SK-N-SH (cell line): ENCODE measurements at regions not wholly inside any gene's neighbourhood (a gene's known extent, or its start where the extent isn't known, plus 50 kb on each side); places are given as distances from the start of the nearest gene placed in this dataset.

Source experiments
- CTCF ChIA-PET: fragments of 300-600, 350-600 bp; formaldehyde crosslinking; extraction: SDS; loops from one replicate; lab custom pipeline; 2021; lab: Yijun Ruan, JAX
- POLR2A ChIA-PET: fragments of 350-600 bp; sonication (Branson Sonifier 250); formaldehyde crosslinking; extraction: SDS; loops from one replicate; lab custom pipeline; 2020; ENCODE audit warnings: antibody characterized with exemption, inconsistent platforms; lab: Yijun Ruan, JAX
- DNase-seq: peaks from one replicate; pipeline ENCODE4 v3.0.0; 2012
- H2AFZ ChIP-seq: fragments of 200-600 bp; sonication (generic); 2 replicates; pipeline ENCODE4 v1.8.1; 2016; ENCODE audit warnings: antibody characterized with exemption, mild to moderate bottlenecking, low read depth
- H3F3A ChIP-seq: fragments of 200-600 bp; sonication (generic); replicated peaks from 2 replicates; pipeline ENCODE3; 2016; ENCODE audit warnings: antibody characterized with exemption, mild to moderate bottlenecking; ENCODE audit not compliant: insufficient read depth
- H3K27ac ChIP-seq, 2 experiments: fragments of 200-500 bp in 1 of 2; fragments of 200-600 bp in 1 of 2; sonication (Bioruptor generic) in 1 of 2; sonication (generic), shearing (Covaris generic) in 1 of 2; 2 replicates each; pipeline versions ENCODE4 v1.5.1 to v1.6.1; 2014 to 2016; ENCODE audit warnings: low read depth in 2 of 2, inconsistent platforms in 1 of 2, low read length in 1 of 2, mild to moderate bottlenecking in 1 of 2, mixed read lengths in 1 of 2
- H3K27me3 ChIP-seq: fragments of 200-600 bp; sonication (generic), shearing (Covaris generic); 2 replicates; pipeline ENCODE4 v1.6.1; 2016; ENCODE audit warnings: mixed run types; ENCODE audit not compliant: insufficient read depth
- H3K36me3 ChIP-seq, 2 experiments: fragments of 200-500 bp in 1 of 2; fragments of 200-600 bp in 1 of 2; sonication (Bioruptor generic) in 1 of 2; sonication (generic) in 1 of 2; replicated peaks in 1 of 2; 2 replicates each; pipeline versions ENCODE3 to v1.5.1; 2014 to 2016; ENCODE audit warnings: low read length in 1 of 2, mild to moderate bottlenecking in 1 of 2; ENCODE audit not compliant: insufficient read depth in 2 of 2, control insufficient read depth in 1 of 2
- H3K4me1 ChIP-seq, 2 experiments: fragments of 200-500 bp in 1 of 2; fragments of 200-600 bp in 1 of 2; sonication (Bioruptor generic) in 1 of 2; sonication (generic), shearing (Covaris generic) in 1 of 2; 2 replicates each; pipeline versions ENCODE4 v1.5.1 to v1.6.1; 2014 to 2016; ENCODE audit warnings: low read depth in 1 of 2, low read length in 1 of 2, mixed run types in 1 of 2; ENCODE audit not compliant: insufficient read depth in 2 of 2, control insufficient read depth in 1 of 2
- H3K4me2 ChIP-seq: fragments of 200-600 bp; sonication (generic), shearing (Covaris generic); 2 replicates; pipeline ENCODE4 v1.6.1; 2017; ENCODE audit warnings: mixed run types
- H3K4me3 ChIP-seq, 2 experiments: fragments of 200-500 bp in 1 of 2; fragments of 200-600 bp in 1 of 2; sonication (Bioruptor generic) in 1 of 2; sonication (generic), shearing (Covaris generic) in 1 of 2; 2 replicates each; pipeline versions ENCODE4 v1.5.1 to v1.8.1; 2014 to 2016; ENCODE audit warnings: low read depth in 2 of 2, inconsistent platforms in 1 of 2, low read length in 1 of 2, mild to moderate bottlenecking in 1 of 2, mixed read lengths in 1 of 2, moderate library complexity in 1 of 2
- H3K79me2 ChIP-seq: fragments of 200-600 bp; sonication (generic); 2 replicates; pipeline ENCODE4 v1.8.1; 2017; ENCODE audit warnings: mild to moderate bottlenecking; ENCODE audit not compliant: insufficient read depth
- H3K9ac ChIP-seq: fragments of 200-600 bp; sonication (generic); 2 replicates; pipeline ENCODE4 v1.6.1; 2017; ENCODE audit warnings: mixed run types
- H3K9me2 ChIP-seq: fragments of 200-600 bp; sonication (generic); 2 replicates; pipeline ENCODE4 v1.6.1; 2017; ENCODE audit warnings: mixed run types
- H3K9me3 ChIP-seq: fragments of 200-600 bp; sonication (generic); 2 replicates; pipeline ENCODE4 v1.6.1; 2017; ENCODE audit warnings: mixed run types, mild to moderate bottlenecking, moderate library complexity
- H4K20me1 ChIP-seq: fragments of 200-600 bp; sonication (generic); 2 replicates; pipeline ENCODE4 v1.6.1; 2017; ENCODE audit warnings: mild to moderate bottlenecking, mixed run types; ENCODE audit not compliant: insufficient read depth
- CHD2 ChIP-seq: fragments of 150-350 bp; IDR thresholded peaks from 2 replicates; pipeline ENCODE4 v1.6.1; 2018; ENCODE audit warnings: low read length; ENCODE audit not compliant: partially characterized antibody
- EP300 ChIP-seq, 2 experiments: IDR thresholded peaks; 2 replicates each; pipeline versions ENCODE4 v1.4.0 to v1.6.1; 2012; ENCODE audit warnings: borderline replicate concordance in 1 of 2, low read depth in 1 of 2, low read length in 1 of 2
- EZH2phosphoT487 ChIP-seq: fragments of 200-600 bp; sonication (generic); IDR thresholded peaks from 2 replicates; pipeline ENCODE4 v1.6.1; 2017; ENCODE audit warnings: low read depth, mixed run types, mild to moderate bottlenecking, antibody characterized with exemption, moderate library complexity, borderline replicate concordance
- FOSL2 ChIP-seq: IDR thresholded peaks from 2 replicates; pipeline ENCODE4 v1.4.0; 2012; ENCODE audit warnings: low read depth, mild to moderate bottlenecking, moderate library complexity, borderline replicate concordance
- FOXJ3 ChIP-seq: sonication (generic); formaldehyde crosslinking; IDR thresholded peaks from 2 replicates; pipeline ENCODE4 v1.5.1; 2020; ENCODE audit warnings: mild to moderate bottlenecking, missing genetic modification reagents
- FOXM1 ChIP-seq: IDR thresholded peaks from 2 replicates; pipeline ENCODE4 v1.4.0; 2012; ENCODE audit warnings: low read depth, mild to moderate bottlenecking
- GABPA ChIP-seq: IDR thresholded peaks from 2 replicates; pipeline ENCODE4 v1.4.0; 2012; ENCODE audit warnings: low read depth, mild to moderate bottlenecking
- GATA2 ChIP-seq: sonication (generic); formaldehyde crosslinking; IDR thresholded peaks from 2 replicates; pipeline ENCODE4 v1.5.0; 2020; ENCODE audit warnings: mild to moderate bottlenecking, missing genetic modification reagents
- JUND ChIP-seq: IDR thresholded peaks from 2 replicates; pipeline ENCODE4 v1.4.0; 2012
- MXI1 ChIP-seq: IDR thresholded peaks from 2 replicates; pipeline ENCODE4 v1.6.1; 2012; ENCODE audit warnings: mild to moderate bottlenecking, low read depth, low read length, improper control_type of control experiment
- NRF1 ChIP-seq: IDR thresholded peaks from 2 replicates; pipeline ENCODE4 v1.6.1; 2012; ENCODE audit warnings: low read depth, mild to moderate bottlenecking, low read length
- POLR2AphosphoS5 ChIP-seq: IDR thresholded peaks from 2 replicates; pipeline ENCODE4 v1.6.1; 2012; ENCODE audit warnings: low read depth, low read length
- RCOR1 ChIP-seq: fragments of 150-350 bp; IDR thresholded peaks from 2 replicates; pipeline ENCODE4 v1.6.1; 2017; ENCODE audit warnings: antibody characterized with exemption, low read length
- RFX5 ChIP-seq: IDR thresholded peaks from 2 replicates; pipeline ENCODE4 v1.6.1; 2012; ENCODE audit warnings: mild to moderate bottlenecking, improper control_type of control experiment, low read length
- TEAD4 ChIP-seq: IDR thresholded peaks from 2 replicates; pipeline ENCODE4 v1.4.0; 2012; ENCODE audit warnings: mild to moderate bottlenecking, borderline replicate concordance; ENCODE audit not compliant: insufficient read depth
- USF2 ChIP-seq: fragments of 150-350 bp; IDR thresholded peaks from 2 replicates; pipeline ENCODE4 v1.6.1; 2017; ENCODE audit warnings: antibody characterized with exemption, low read length, low read depth, borderline replicate concordance
- ZBTB33 ChIP-seq: IDR thresholded peaks from 2 replicates; pipeline ENCODE4 v1.4.0; 2012; ENCODE audit warnings: low read depth, borderline replicate concordance
- WGBS: methylation state at CpG from one replicate; pipeline ENCODE4 v1.1.6; 2017; ENCODE audit warnings: low lambda C conversion rate; 5-methylcytosine and 5-hydroxymethylcytosine counted together
- TF ChIP-seq, protein P1 (sequence below): IDR thresholded peaks from 2 replicates; pipeline ENCODE4 v1.4.0; 2012; ENCODE audit warnings: low read depth
- TF ChIP-seq, protein P2 (sequence below): IDR thresholded peaks from 2 replicates; pipeline ENCODE4 v1.4.0; 2012; ENCODE audit warnings: low read depth, borderline replicate concordance

GRCh38 chr3:46138581-46138980 is 69.5 kb downstream of the CCR1 start (continued):
- TF ChIP-seq FOSL2, result no peak
- no peak for TF ChIP-seq NRF1
- TF ChIP-seq ZBTB33, result no peak

GRCh38 chr3:46135475-46135874 is 72.6 kb downstream of the CCR1 start:
- Histone ChIP-seq H3K9ac (no peak overlapping the region), H3K9me3 (no peaks in the 10 kb centered on the region), H3K9me2 (no peaks in the 10 kb centered on the region), H2AFZ (no peak overlapping the region), H3K4me3 (no peak overlapping the region), H3K36me3 (no peaks in the 10 kb centered on the region), H3K4me2 (no peak overlapping the region), H3K27ac (no peak overlapping the region), H4K20me1 (no peaks in the 10 kb centered on the region), H3K4me1 (no peaks in the 10 kb centered on the region), H3K79me2 (no peaks in the 10 kb centered on the region), H3K27me3 (peaks cover 6% of the 10 kb centered on the region; the same call in 1 of the 2 replicates), H3F3A (no peaks in the 10 kb centered on the region)
- ChIA-PET POLR2A (no interaction called here), CTCF (no interaction called here)
- 0% methylated on average over 3 of the region's 3 CpGs for WGBS
- TF ChIP-seq TEAD4 (no peak), EZH2phosphoT487 (no peak), JUND (no peak)
- DNase-seq, result no peak

GRCh38 chr3:46133285-46133684 is 74.8 kb downstream of the CCR1 start:
- Histone ChIP-seq H3K4me3 (no peak overlapping the region), H3F3A (no peaks in the 10 kb centered on the region), H4K20me1 (no peaks in the 10 kb centered on the region), H3K9me2 (no peaks in the 10 kb centered on the region), H2AFZ (no peak overlapping the region), H3K9me3 (no peaks in the 10 kb centered on the region), H3K27ac (no peak overlapping the region), H3K4me2 (no peak overlapping the region), H3K9ac (no peak overlapping the region), H3K36me3 (no peaks in the 10 kb centered on the region), H3K4me1 (no peaks in the 10 kb centered on the region), H3K79me2 (no peaks in the 10 kb centered on the region), H3K27me3 (peaks cover 6% of the 10 kb centered on the region; the same call in 1 of the 2 replicates)
- WGBS, result 0% methylated on average over 2 of the region's 3 CpGs
- TF ChIP-seq FOXM1, result no peak
- no peak for TF ChIP-seq FOXJ3
- TF ChIP-seq EP300 (IDR thresholded peaks at IDR 0.05; ENCODE audit: borderline replicate concordance in 1 of 2, low read depth in 1 of 2, low read length in 1 of 2), result no peak
- TF ChIP-seq FOSL2, result no peak
- no peak for TF ChIP-seq RCOR1
- no peak for TF ChIP-seq POLR2AphosphoS5
- no peak for TF ChIP-seq RFX5
- no peak for TF ChIP-seq USF2
- TF ChIP-seq GATA2 (CRISPR knock-in tag), result no peak
- TF ChIP-seq, protein P1, sequence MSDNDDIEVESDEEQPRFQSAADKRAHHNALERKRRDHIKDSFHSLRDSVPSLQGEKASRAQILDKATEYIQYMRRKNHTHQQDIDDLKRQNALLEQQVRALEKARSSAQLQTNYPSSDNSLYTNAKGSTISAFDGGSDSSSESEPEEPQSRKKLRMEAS, result no peak
- TF ChIP-seq, protein P2, sequence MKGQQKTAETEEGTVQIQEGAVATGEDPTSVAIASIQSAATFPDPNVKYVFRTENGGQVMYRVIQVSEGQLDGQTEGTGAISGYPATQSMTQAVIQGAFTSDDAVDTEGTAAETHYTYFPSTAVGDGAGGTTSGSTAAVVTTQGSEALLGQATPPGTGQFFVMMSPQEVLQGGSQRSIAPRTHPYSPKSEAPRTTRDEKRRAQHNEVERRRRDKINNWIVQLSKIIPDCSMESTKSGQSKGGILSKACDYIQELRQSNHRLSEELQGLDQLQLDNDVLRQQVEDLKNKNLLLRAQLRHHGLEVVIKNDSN, result no peak
- no peak for TF ChIP-seq GABPA
- no peak for TF ChIP-seq MXI1
- no peak for TF ChIP-seq CHD2
- ChIA-PET POLR2A (no interaction called here), CTCF (no interaction called here)
- no peak for DNase-seq
